ENCODE measurements at regions not wholly inside any gene's neighbourhood (a gene's known extent, or its start where the extent isn't known, plus 50 kb on each side); places are given as distances from the start of the nearest gene placed in this dataset.

DNA sequence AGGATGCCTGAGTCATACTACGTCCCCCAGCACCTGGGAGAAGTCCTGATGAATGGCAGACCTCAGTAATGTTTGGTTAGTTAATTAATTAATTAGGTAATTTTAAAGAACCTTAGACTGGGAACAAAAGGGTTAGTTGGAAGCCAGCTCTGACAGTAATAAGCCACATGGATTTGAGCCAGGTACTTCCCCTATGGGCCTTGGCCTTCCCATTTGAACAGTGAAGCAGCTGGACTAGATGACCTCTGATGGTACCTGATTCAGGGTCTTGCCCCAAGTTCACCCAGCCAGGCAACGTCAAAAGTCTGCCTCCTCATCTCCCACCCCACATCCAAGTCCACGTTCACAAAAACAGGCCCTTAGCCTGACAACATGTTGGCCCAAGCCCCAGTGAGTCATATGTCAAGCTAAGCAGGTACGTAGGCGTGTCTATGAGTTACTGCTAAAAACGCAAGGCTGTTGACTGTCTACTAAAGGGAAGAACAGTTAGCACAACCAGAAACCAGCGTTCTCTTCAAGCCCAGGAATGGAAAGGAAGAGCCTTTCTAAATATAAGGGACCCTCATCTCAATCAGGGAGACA lies 303.2 kb downstream of the ACTL7B start:
- peak; percentile 42 for DNase-seq (ENCODE audit: low read depth)
- in situ Hi-C loops (cut with HindIII; ENCODE audit: low pct_unique_long_range_greater_than_20kb, low sequenced_read_pairs) = no loop called here

DNA sequence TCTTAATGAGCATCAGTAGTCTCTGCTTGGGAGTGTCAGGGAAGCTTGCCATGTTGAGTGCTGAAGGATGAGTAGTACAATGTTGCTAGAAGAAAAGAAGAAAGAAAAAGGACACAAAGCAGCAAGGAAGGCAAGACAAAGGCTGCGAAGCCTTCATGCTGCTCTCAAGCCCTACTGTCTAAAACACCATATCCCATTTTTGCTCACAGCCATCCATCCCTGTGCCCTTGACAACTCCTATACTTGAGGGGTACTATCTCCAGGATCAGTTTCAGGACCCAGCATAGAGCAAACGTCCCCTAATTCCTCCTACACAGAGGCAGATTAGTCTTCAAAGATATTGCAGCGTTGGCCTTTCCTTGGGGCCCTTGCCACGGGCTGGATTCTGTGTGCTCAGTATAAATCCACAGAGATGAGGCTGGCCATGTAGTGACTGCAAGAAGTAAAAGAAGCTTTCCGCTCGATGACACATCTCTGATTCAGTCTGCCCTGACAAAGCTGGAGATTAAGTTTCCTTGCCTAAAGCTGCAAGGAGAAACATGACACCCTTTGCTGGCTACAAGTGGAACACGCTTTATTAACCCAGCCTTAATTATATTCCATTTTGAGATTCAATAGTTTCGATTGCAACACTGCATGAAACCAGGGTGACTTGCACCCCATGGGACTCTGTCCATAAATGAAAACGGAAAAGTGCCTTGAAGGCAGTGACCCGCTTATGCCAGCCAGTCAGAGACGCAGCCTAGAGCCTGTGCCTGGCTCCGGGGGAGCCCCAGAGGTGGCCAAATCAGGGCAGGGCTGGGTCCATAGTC lies 304.6 kb downstream of the ACTL7B start:
- in situ Hi-C loops (cut with HindIII; ENCODE audit: low pct_unique_long_range_greater_than_20kb, low sequenced_read_pairs) = no loop called here
- peak; percentile 69 for DNase-seq (ENCODE audit: low read depth)

DNA sequence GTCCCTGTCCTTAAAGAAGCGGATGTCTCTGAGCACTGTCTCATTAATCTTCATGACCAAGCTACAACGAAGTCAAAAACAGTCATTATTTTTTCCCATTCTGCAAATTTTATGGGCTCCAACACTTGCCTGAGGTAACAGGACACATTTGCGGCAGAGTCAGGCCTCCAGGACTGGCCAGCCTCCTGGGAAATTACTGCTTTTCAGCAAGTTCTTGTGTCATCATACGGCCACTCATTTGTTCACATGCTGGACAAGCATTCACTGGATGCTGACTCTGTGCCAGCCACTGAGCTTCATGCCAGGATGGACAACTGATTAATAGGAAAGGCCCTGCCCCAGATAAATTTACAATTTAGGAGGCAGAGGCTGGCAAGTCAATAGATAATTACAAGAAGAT lies 305.7 kb downstream of the ACTL7B start:
- no peak for DNase-seq (ENCODE audit: low read depth)
- in situ Hi-C loops (cut with HindIII; ENCODE audit: low pct_unique_long_range_greater_than_20kb, low sequenced_read_pairs) = no loop called here

DNA sequence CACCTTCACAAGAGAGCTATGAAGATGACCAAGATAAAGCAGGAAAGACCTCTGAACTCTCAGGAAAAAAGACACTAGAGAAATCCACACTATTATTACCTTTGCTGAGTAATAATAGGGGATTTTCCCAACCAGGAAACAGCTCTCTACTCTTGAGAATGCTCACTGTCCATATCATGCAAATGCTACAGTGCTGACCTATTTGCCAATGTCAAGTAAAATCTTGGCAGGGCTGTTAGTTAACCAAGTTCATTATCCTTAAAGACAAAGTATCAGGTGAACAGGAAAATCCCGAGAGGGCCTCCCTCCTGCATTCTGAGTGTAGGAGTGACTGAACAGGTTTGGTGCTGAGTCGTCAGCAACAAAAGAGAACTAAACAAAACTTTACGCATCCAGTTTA lies 306.6 kb downstream of the ACTL7B start:
- in situ Hi-C loops (cut with HindIII; ENCODE audit: low pct_unique_long_range_greater_than_20kb, low sequenced_read_pairs) = no loop called here
- DNase-seq (ENCODE audit: low read depth) = peak; percentile 83

DNA sequence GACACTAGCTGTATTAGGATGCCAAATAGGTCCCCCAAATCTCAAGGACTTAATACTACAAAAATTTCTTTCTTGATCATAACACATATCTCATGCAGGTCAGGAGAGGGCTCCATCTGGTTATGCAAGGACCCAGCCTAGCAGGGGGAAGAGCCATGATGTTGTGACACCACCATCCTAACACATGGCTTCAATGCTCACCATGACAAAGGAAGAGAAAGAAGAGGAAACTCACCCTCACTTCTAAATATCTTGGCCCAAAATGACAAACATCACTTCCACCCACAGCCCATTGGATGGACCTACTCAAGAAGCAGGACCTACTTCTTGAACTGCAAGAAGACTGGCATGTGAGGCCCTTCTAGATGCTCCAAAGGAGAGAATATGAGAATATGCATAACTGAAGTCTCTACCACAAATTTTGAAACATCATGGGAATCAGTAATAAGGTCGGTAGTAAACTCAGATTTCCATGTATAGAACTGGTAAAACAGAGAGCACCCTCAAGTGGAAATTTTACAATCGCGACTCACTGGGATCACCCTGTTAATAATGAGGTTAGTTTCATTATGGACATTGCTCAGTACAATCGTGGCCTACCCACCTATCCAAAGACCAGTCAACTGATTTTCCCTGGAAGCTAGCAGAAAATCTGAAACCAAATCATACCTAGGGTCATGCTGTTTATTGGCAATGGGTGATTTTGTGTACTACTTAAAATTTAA lies 308.2 kb downstream of the ACTL7B start:
- no peak for DNase-seq (ENCODE audit: low read depth)
- in situ Hi-C loops (cut with HindIII; ENCODE audit: low pct_unique_long_range_greater_than_20kb, low sequenced_read_pairs) = no loop called here

DNA sequence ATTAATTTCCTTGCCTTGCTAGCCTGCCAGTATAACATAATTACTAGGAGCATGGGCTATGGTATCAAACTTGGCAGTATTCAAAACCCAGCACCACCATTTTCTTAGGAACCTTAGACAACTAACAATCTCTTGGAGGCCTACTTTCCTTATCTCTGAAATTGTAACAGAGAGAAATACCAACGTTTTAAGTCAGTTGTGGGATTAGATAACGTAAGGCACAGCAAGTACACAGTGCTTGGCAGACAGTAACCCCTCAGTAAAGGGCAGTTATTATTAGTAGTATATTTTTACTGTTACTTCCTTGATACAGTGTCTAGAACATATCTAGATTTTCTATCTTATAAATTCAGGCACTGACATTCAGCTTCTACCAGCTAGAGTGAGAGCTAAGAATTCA lies 309.6 kb downstream of the ACTL7B start:
- in situ Hi-C loops (cut with HindIII; ENCODE audit: low pct_unique_long_range_greater_than_20kb, low sequenced_read_pairs) = no loop called here
- DNase-seq (ENCODE audit: low read depth) = no peak

DNA sequence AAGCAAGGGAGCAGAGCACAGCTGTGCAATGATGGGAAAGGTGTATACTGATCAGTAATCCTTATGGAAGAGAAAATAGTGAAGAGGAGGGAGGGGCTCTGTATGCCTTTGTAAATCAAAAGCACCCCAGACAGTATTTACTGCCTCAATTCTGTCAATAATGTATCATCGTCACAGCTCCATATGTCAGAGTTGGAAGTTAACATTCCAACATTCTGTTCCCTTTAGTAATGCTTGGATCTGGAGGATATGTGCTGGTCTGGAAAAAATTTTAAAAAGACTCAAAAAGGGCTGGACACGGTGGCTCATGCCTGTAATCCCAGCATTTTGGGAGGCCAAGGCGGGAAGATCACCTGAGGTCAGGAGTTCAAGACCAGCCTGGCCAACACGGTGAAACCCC lies 310.4 kb downstream of the ACTL7B start:
- in situ Hi-C loops (cut with HindIII; ENCODE audit: low pct_unique_long_range_greater_than_20kb, low sequenced_read_pairs) = no loop called here
- no peak for DNase-seq (ENCODE audit: low read depth)

DNA sequence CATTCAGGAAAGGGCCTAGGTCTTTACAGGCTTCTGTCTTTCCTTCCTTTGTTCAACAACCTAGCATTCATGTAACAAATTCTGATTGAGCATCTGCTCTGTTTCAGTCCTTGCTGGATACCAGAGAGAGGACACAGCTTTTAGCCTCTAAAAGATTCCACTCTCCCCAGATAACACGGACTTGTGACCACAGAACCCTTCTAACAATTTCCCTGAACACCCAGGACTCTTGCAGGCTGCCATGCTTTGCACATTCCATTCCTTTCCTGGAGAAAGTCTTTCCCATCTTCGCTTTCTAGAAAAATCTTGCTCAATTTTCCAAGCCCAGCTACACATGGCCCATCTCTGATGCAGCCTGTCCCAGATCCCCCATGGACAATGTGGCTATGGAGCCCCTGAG lies 310.9 kb downstream of the ACTL7B start:
- no peak for DNase-seq (ENCODE audit: low read depth)
- in situ Hi-C loops (cut with HindIII; ENCODE audit: low pct_unique_long_range_greater_than_20kb, low sequenced_read_pairs) = no loop called here

DNA sequence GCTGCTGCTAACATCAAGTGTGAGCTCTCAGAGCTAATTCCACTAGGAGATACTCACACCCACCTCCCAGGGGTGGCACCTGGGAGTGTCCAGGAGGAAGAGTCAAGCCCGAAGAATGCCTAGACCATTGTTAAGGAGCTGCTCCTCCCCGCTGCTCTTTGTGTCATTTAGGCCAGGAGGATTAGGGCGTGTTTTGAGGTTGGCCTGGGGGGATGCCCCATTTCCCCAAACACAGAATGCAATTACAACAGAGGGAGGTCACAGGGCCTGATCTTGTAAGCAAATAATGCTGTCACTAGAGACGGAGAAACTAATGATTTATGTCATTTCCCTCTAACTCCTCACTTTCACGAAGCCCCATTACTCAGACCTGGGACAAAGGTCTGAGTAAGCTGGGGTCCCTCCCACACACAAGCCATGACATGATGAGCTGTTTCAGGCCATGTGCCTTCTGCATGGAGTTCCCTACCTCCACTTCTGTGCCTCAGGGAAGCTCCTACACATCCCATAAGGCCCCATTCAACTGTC lies 312.5 kb downstream of the ACTL7B start:
- in situ Hi-C loops (cut with HindIII; ENCODE audit: low pct_unique_long_range_greater_than_20kb, low sequenced_read_pairs) = no loop called here
- DNase-seq (ENCODE audit: low read depth) = peak; percentile 83

DNA sequence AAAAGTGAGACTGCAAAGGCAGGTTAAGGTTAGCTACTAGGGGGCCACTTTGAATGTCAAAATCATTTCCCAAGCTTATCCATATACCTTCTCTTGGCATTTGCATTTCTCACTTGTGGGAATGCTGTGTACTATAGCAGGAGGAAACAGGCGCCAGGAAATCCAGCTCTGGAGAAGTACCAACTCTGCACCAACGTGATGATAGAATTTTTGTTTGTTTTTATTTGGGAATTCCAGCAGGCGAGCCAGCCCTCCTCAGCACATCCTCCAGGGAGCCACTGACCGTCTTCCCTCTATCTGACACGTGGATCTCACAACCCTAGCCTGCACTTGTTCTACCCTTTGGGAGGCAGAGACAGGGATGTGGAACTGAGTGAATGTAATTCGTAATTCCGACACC lies 318.0 kb downstream of the ACTL7B start:
- no peak for DNase-seq (ENCODE audit: low read depth)
- in situ Hi-C loops (cut with HindIII; ENCODE audit: low pct_unique_long_range_greater_than_20kb, low sequenced_read_pairs) = no loop called here

DNA sequence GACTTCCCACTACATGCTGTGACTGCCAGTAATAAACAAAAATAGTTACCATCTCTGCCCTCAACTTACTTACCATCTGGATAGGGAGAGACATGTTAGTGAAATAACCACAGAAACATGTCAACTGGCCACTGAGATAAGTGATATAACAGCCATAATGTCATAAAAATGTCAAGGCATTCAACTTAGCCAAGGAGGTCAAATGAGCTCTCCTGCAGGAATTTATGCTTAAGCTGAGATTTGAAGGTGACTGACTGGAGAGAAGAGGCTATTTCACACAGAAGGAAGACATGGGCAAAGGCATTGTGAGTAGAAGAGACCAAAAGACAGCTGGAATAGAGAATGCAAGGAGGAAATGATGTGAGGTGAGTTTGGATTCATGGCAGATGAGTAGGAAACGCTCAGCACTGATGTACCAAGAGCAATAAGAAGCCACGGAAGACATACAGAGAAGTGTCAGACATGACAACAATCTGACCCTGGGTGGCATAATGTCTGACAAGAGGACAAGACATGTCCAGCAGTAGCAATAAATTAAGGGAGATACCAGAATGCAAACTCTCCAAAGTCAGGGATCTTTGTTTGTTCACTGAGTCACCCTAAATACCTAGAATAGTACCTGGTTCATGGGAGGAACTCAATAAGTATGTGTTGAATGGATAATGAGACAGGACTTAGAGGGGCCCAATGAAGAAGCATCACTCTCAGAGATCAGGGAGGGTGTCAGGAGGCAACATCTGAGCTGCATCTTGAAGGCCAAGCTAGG lies 318.8 kb downstream of the ACTL7B start:
- no peak for DNase-seq (ENCODE audit: low read depth)
- in situ Hi-C loops (cut with HindIII; ENCODE audit: low pct_unique_long_range_greater_than_20kb, low sequenced_read_pairs) = no loop called here

DNA sequence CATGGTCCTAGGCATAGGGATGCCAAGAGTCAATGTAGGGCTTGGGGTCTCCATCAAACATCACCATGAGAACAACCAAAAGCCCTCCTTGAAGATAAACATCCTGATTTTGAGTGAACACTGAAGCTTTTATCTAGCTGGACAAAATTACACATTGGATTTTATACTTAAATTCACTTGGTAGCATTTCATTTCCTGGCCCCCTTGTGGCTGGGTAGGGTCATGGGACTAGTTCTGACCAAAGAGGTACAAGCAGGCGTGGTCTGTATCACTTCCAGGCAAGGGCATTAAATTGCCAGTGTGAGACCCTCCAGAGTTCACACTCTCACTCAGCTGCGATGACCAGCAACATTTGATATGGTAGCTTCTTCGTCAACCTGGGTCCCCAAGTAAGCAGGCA lies 320.3 kb downstream of the ACTL7B start:
- in situ Hi-C loops (cut with HindIII; ENCODE audit: low pct_unique_long_range_greater_than_20kb, low sequenced_read_pairs) = no loop called here
- no peak for DNase-seq (ENCODE audit: low read depth)

DNA sequence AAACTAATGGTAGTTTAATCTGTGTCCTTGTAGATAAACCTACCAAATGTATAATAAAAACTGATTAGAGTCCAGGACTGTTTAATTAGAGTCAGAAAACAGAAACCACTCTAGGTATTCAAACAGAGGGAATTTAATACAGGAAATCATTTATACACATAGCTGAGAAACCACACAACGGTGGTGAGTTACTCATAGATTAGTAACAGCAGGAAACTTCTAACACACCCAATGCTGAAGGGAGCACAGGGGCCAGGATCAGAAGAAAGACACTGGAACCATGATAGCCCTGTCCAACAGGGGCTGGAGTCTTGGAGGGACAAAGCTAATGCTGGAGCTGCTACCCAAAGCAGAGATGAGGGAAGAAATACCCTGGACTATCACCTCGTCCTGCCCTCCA lies 321.0 kb downstream of the ACTL7B start:
- no peak for DNase-seq (ENCODE audit: low read depth)
- in situ Hi-C loops (cut with HindIII; ENCODE audit: low pct_unique_long_range_greater_than_20kb, low sequenced_read_pairs) = no loop called here

DNA sequence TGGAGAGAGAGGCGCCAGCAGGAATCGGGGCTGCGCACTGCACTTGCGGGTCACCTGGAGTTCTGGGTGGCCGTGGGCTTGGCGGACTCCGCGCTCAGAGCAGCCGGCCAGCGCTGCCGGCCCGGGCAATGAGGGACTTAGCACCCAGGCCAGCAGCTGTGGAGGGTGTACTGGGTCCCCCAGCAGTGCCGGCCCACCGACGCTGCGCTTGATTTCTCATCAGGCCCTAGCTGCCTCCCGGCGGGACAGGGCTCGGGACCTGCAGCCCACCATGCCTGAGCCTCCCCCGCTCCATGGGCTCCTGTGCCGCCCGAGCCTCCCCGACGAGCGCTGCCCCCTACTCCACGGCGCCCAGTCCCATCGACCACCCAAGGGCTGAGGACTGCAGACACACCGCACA lies 325.6 kb downstream of the ACTL7B start:
- in situ Hi-C loops (cut with HindIII; ENCODE audit: low pct_unique_long_range_greater_than_20kb, low sequenced_read_pairs) = no loop called here
- DNase-seq (ENCODE audit: low read depth) = no peak

DNA sequence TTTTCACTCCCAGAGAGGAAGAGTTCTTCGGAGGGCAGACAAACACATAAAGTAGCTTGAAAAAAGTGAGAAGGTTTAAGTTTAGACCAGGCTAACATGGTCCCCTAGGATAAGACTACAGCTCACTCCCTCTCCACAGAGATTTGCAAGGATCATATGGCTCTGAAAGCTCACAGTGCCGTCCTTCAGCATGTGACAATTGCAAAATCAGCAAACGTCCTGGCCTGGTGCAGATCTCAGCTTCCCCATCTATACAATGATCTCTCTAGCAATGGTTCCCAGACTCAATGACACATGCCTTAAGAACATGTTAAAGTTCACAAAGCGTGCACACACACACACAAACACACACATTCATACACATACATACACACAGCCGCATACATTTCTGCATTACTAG lies 327.6 kb downstream of the ACTL7B start:
- no peak for DNase-seq (ENCODE audit: low read depth)
- in situ Hi-C loops (cut with HindIII; ENCODE audit: low pct_unique_long_range_greater_than_20kb, low sequenced_read_pairs) = no loop called here

DNA sequence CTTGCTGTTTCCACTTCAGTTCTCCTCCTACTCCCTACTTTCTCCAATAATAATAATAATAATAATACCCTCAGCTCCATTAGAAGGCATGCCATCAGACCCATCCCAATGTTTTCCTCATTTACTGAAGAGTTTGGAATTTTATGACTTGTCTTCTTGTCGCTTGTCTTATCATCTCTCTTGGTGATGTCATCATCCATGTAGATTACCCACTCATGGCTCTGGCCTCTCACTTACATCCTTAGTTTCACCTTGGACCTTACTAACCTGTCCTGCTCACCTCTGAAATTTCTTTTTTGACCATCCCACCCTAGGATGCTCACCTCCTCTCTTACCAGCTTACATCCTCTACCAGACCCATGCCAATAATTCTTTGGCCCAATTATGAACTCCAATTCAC lies 329.3 kb downstream of the ACTL7B start:
- DNase-seq (ENCODE audit: low read depth) = no peak
- in situ Hi-C loops (cut with HindIII; ENCODE audit: low pct_unique_long_range_greater_than_20kb, low sequenced_read_pairs) = no loop called here

DNA sequence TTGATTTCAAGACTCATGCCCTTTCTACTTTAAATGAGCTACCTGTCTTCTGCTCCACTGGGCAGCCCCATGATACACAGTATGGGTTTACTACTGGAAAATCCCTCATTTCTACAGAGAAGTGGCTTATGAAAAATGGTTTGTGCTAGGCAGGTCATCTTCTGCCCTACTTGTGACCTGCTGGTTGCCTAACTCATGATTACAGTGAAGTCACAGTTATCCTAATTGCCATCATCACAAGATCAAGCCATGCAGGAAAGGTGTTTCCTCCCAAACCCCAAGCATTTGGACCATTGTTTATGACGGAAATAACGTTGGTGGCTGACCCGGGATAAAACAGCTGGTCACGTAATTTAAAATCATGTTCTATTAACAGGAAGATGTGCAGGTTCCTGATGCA lies 330.6 kb downstream of the ACTL7B start:
- DNase-seq (ENCODE audit: low read depth) = no peak
- in situ Hi-C loops (cut with HindIII; ENCODE audit: low pct_unique_long_range_greater_than_20kb, low sequenced_read_pairs) = no loop called here

DNA sequence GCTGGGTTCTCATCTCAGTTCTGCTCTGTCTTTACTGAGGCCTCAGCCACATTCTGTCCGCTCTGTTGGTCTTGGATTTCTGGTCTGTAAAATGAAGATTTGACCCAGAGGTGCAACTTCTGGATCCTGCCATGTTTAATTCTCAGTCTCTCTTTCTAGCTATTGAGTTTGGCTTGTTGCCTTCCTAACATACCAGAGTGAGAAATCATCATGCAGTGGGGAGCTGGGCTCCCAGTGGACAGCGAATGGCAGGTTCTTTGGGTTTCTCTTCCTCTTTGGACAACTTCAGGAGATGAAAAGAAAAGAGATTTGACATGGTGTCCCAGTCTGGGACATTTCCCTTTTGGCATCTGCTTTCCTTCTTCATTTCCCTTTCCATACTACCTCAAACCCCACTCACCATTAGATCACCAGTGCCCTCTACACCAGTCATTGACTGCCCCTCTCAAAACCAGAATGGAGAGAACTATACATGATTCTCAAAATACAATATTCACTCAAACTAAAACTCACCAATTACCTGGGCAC lies 334.7 kb downstream of the ACTL7B start:
- in situ Hi-C loops (cut with HindIII; ENCODE audit: low pct_unique_long_range_greater_than_20kb, low sequenced_read_pairs) = no loop called here
- no peak for DNase-seq (ENCODE audit: low read depth)

All from Caki2 (cell line).